GM12878 (cell line): ENCODE measurements at regions not wholly inside any gene's neighbourhood (a gene's known extent, or its start where the extent isn't known, plus 50 kb on each side); places are given as distances from the start of the nearest gene placed in this dataset.

Experiments used
- ATAC-seq: fragments of 200-7000 bp; cut with Tn5 transposase; 3 replicates; pipeline ENCODE4 v1.9.1; 2020; ENCODE audit warnings: mild to moderate bottlenecking, moderate library complexity
- BruUV-seq: library from RNA; stranded (reverse); fragments of 400-500 nt; replicated peaks from 2 replicates; lab custom pipeline; 2021; lab: Mats Ljungman, UMichigan
- CTCF ChIA-PET: fragments of 300-600 bp; sonication (Branson Sonifier 250); formaldehyde crosslinking; extraction: SDS; loops from one replicate; lab custom pipeline; 2021; ENCODE audit warnings: inconsistent platforms; lab: Yijun Ruan, JAX
- POLR2A ChIA-PET: fragments of 350-600 bp; formaldehyde crosslinking; extraction: SDS; loops from one replicate; lab custom pipeline; 2021; ENCODE audit warnings: inconsistent platforms; lab: Charles Lee
- RAD21 ChIA-PET: fragments of 300-600 bp; sonication (Branson Sonifier 250); formaldehyde crosslinking; loops from one replicate; lab custom pipeline; 2023; ENCODE audit warnings: antibody characterized with exemption; ENCODE audit not compliant: unreplicated experiment; lab: Charles Lee
- SMC1A ChIA-PET: fragments of 300-600 bp; sonication (Branson Sonifier 250); formaldehyde crosslinking; loops from one replicate; lab custom pipeline; 2023; ENCODE audit not compliant: unreplicated experiment, uncharacterized antibody; lab: Charles Lee
- DNase-seq: peaks from one replicate; pipeline ENCODE4 v3.0.0-alpha.2; 2011; ENCODE audit warnings: low read depth, low spot score
- FAIRE-seq: peaks from 3 replicates; lab custom pipeline; 2011; peaks lifted over from hg19 to GRCh38; lab: Jason Lieb, UNC
- H2AFZ ChIP-seq: 2 replicates; pipeline ENCODE4 v1.6.0; 2011; ENCODE audit warnings: low read depth, low read length, control low read depth; ENCODE audit not compliant: control insufficient read depth
- H3K27ac ChIP-seq: 2 replicates; pipeline ENCODE4 v1.5.1; 2011; ENCODE audit warnings: control low read depth; ENCODE audit not compliant: control insufficient read depth, insufficient read depth
- H3K27me3 ChIP-seq, 2 experiments: replicated peaks in 1 of 2; 2 replicates each; pipeline versions ENCODE4 v1.6.0 to v1.6.1; 2011; ENCODE audit warnings: low read length in 1 of 2; ENCODE audit not compliant: control insufficient read depth in 2 of 2, insufficient read depth in 2 of 2
- H3K36me3 ChIP-seq, 2 experiments: 2 replicates each; pipeline ENCODE4 v1.5.1; 2011; ENCODE audit warnings: low read length in 1 of 2; ENCODE audit not compliant: control insufficient read depth in 2 of 2, insufficient read depth in 2 of 2
- H3K4me1 ChIP-seq: 2 replicates; pipeline ENCODE4 v1.6.1; 2011; ENCODE audit warnings: mild to moderate bottlenecking, low read length, moderate library complexity, mixed read lengths; ENCODE audit not compliant: control insufficient read depth, insufficient read depth
- H3K4me2 ChIP-seq: 2 replicates; pipeline ENCODE4 v1.6.0; 2011; ENCODE audit warnings: control low read depth; ENCODE audit not compliant: control insufficient read depth, insufficient read depth
- H3K4me3 ChIP-seq: fragments of 200-600 bp; sonication (generic); 2 replicates; pipeline ENCODE4 v1.5.1; 2016
- H3K79me2 ChIP-seq: 2 replicates; pipeline ENCODE4 v1.6.0; 2011; ENCODE audit warnings: low read length; ENCODE audit not compliant: control insufficient read depth, insufficient read depth
- H3K9ac ChIP-seq: 2 replicates; pipeline ENCODE4 v1.8.0; 2011; ENCODE audit warnings: low read length, control low read depth, mixed read lengths; ENCODE audit not compliant: control insufficient read depth, insufficient read depth
- H3K9me3 ChIP-seq: replicated peaks from 3 replicates; pipeline ENCODE4 v1.5.1; 2011; ENCODE audit warnings: mild to moderate bottlenecking, low read length; ENCODE audit not compliant: control insufficient read depth, insufficient read depth
- H4K20me1 ChIP-seq: 2 replicates; pipeline ENCODE4 v1.6.0; 2011; ENCODE audit not compliant: control insufficient read depth, insufficient read depth
- BACH1 ChIP-seq: fragments of 450-650 bp; IDR thresholded peaks from 2 replicates; pipeline ENCODE4 v1.6.1; 2017; ENCODE audit warnings: mild to moderate bottlenecking, borderline replicate concordance
- BCL3 ChIP-seq: IDR thresholded peaks from 2 replicates; pipeline ENCODE4 v1.6.1; 2011; ENCODE audit warnings: borderline replicate concordance, low read depth, mild to moderate bottlenecking, moderate library complexity, low read length; ENCODE audit not compliant: insufficient read depth, poor library complexity, severe bottlenecking
- BMI1 ChIP-seq: fragments of 450-650 bp; IDR thresholded peaks from 2 replicates; pipeline ENCODE4 v1.6.1; 2016; ENCODE audit warnings: mild to moderate bottlenecking, moderate library complexity, borderline replicate concordance
- CBFB ChIP-seq: IDR thresholded peaks from 2 replicates; pipeline ENCODE4 v1.6.1; 2016; ENCODE audit warnings: antibody characterized with exemption, low read depth
- ETV6 ChIP-seq, 2 experiments: fragments of 450-650 bp in 1 of 2; IDR thresholded peaks in 1 of 2; conservative IDR thresholded peaks in 1 of 2; 2 replicates each; pipeline ENCODE4 v1.6.1; 2014; ENCODE audit warnings: antibody characterized with exemption in 1 of 2, borderline replicate concordance in 1 of 2, low read depth in 1 of 2, mild to moderate bottlenecking in 1 of 2, moderate library complexity in 1 of 2
- KDM1A ChIP-seq: fragments of 200-600 bp; sonication (generic); IDR thresholded peaks from 2 replicates; pipeline ENCODE4 v1.6.1; 2016; ENCODE audit warnings: borderline replicate concordance
- KLF5 ChIP-seq: fragments of 450-650 bp; IDR thresholded peaks from 2 replicates; pipeline ENCODE4 v1.6.1; 2014; ENCODE audit warnings: mild to moderate bottlenecking; ENCODE audit not compliant: partially characterized antibody
- POU2F2 ChIP-seq: IDR thresholded peaks from 3 replicates; pipeline ENCODE4 v1.6.1; 2011; ENCODE audit warnings: low read depth, mild to moderate bottlenecking, low read length, borderline replicate concordance
- SIN3A ChIP-seq: IDR thresholded peaks from 2 replicates; pipeline ENCODE4 v1.6.1; 2012; ENCODE audit warnings: low read depth, low read length, improper control_type of control experiment
- SMAD5 ChIP-seq: IDR thresholded peaks from 2 replicates; pipeline ENCODE4 v1.6.1; 2016; ENCODE audit warnings: antibody characterized with exemption, low read depth
- SMARCA5 ChIP-seq: fragments of 450-650 bp; IDR thresholded peaks from 2 replicates; pipeline ENCODE4 v1.6.1; 2017; ENCODE audit warnings: mild to moderate bottlenecking
- SP1 ChIP-seq: IDR thresholded peaks from one replicate; pipeline ENCODE4 v1.6.1; 2011; ENCODE audit warnings: low read depth, low read length
- SPI1 ChIP-seq: IDR thresholded peaks from 2 replicates; pipeline ENCODE4 v1.6.1; 2011; ENCODE audit warnings: low read depth, mild to moderate bottlenecking, low read length, moderate library complexity, borderline replicate concordance; ENCODE audit not compliant: insufficient read depth
- ZNF274 ChIP-seq: IDR thresholded peaks from one replicate; pipeline ENCODE4 v1.8.0; 2011; ENCODE audit not compliant: insufficient read length, insufficient read depth
- WGBS: methylation state at CpG from one replicate; pipeline ENCODE4 v1.1.6; 2016; ENCODE audit warnings: low lambda C conversion rate; ENCODE audit not compliant: insufficient replicate concordance, insufficient coverage; ENCODE audit errors: missing lambda C conversion rate; 5-methylcytosine and 5-hydroxymethylcytosine counted together
- in situ Hi-C: fragments of 300-500 bp; cut with MboI; formaldehyde crosslinking; loops from 9 replicates; pipeline ENCODE4 v1.14.3; 2018; ENCODE audit warnings: mixed read lengths
- intact Hi-C: fragments of 100-400 bp; cut with micrococcal nuclease; formaldehyde crosslinking; loops from one replicate; pipeline ENCODE4 v1.14.2; 2022; ENCODE audit not compliant: unreplicated experiment

GRCh38 chr1:4500441-4500840, 154.0 kb upstream of the AJAP1 start:
- in situ Hi-C loops (no loop called here), intact Hi-C loops (no loop called here)
- ChIA-PET POLR2A (no interaction called here), SMC1A (no interaction called here), RAD21 (no interaction called here), CTCF (no interaction called here)
- Histone ChIP-seq H3K9ac (no peak overlapping the region), H3K4me3 (no peak overlapping the region), H3K9me3 (no peaks in the 10 kb centered on the region), H4K20me1 (no peaks in the 10 kb centered on the region), H3K4me1 (no peaks in the 10 kb centered on the region), H3K4me2 (no peak overlapping the region), H3K79me2 (no peaks in the 10 kb centered on the region), H3K27ac (no peak overlapping the region), H3K27me3 (no peaks in the 10 kb centered on the region), H3K36me3 (no peaks in the 10 kb centered on the region), H2AFZ (no peak overlapping the region)
- TF ChIP-seq KLF5: no peak
- no peak for TF ChIP-seq SIN3A
- TF ChIP-seq SPI1: no peak
- no peak for DNase-seq
- no peak for ATAC-seq
- BruUV-seq: no TSS peak
- FAIRE-seq: no peak
- WGBS: 50% methylated on average over 10 of the region's 11 CpGs

GRCh38 chr1:4506591-4506990, 147.8 kb upstream of the AJAP1 start:
- no TSS peak for BruUV-seq
- TF ChIP-seq BMI1 (no peak), ZNF274 (no peak), ETV6 (conservative IDR thresholded peaks at IDR 0.05 in 1 of 2, IDR thresholded peaks at IDR 0.05 in 1 of 2; ENCODE audit: borderline replicate concordance in 1 of 2, low read depth in 1 of 2) (no peak), POU2F2 (no peak), SP1 (no peak), SMAD5 (no peak), KDM1A (no peak), BACH1 (no peak), SMARCA5 (no peak), CBFB (no peak), BCL3 (no peak)
- ChIA-PET POLR2A (interaction anchor here (0.6 kb wide), 1 partner anchor 951 kb away, joined by 3 read pairs; no protein-coding TSS in a partner anchor), SMC1A (no interaction called here), CTCF (no interaction called here), RAD21 (no interaction called here)
- Histone ChIP-seq H3K4me3 (no peak overlapping the region), H3K4me1 (no peaks in the 10 kb centered on the region), H3K27ac (no peak overlapping the region), H3K4me2 (no peak overlapping the region), H2AFZ (no peak overlapping the region), H3K9ac (no peak overlapping the region), H4K20me1 (no peaks in the 10 kb centered on the region), H3K36me3 (no peaks in the 10 kb centered on the region), H3K79me2 (no peaks in the 10 kb centered on the region), H3K9me3 (no peaks in the 10 kb centered on the region), H3K27me3 (no peaks in the 10 kb centered on the region)
- in situ Hi-C loops (no loop called here), intact Hi-C loops (no loop called here)
- ATAC-seq: no peak
- no peak for DNase-seq
- FAIRE-seq: no peak
- WGBS: 32% methylated on average over 4 of the region's 4 CpGs
